OCI-LY7 (cell line): ENCODE measurements at regions not wholly inside any gene's neighbourhood (a gene's known extent, or its start where the extent isn't known, plus 50 kb on each side); places are given as distances from the start of the nearest gene placed in this dataset.

ENCODE experiments used
- CTCF ChIP-seq: fragments of 200-600 bp; sonication (generic); conservative IDR thresholded peaks from 2 replicates; pipeline ENCODE4 v1.5.1; 2014; ENCODE audit warnings: mild to moderate bottlenecking, antibody characterized with exemption, low read length, moderate library complexity, mixed read lengths
- EZH2phosphoT487 ChIP-seq: fragments of 200-600 bp; sonication (generic); IDR thresholded peaks from 2 replicates; pipeline ENCODE4 v1.6.1; 2018; ENCODE audit warnings: low read depth, borderline replicate concordance, mild to moderate bottlenecking, mixed run types, antibody characterized with exemption, low read length, moderate library complexity, mixed read lengths

DNA sequence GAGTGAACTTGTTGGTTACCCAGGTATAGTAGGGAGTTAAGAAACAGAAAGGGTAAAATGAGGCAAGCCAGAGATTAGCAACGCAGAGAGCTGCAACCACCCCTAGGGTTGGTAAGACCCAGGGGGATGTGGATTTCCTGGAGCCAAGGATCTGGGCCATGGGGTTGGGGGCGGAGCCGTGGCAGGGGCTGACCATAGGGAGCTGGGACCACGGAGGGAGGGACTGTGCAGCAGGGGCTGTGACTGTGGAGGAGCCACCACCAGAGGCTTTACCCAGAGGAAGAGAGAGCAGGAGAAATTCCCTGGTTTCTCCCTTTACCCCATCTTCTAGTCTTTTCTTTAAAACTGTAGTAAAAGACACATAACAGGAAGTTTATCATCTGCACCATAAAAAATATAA lies 58.6 kb upstream of the BAIAP2L1 start:
- TF ChIP-seq CTCF, result no peak
- TF ChIP-seq EZH2phosphoT487, result no peak
